ENCODE measurements at regions not wholly inside any gene's neighbourhood (a gene's known extent, or its start where the extent isn't known, plus 50 kb on each side); places are given as distances from the start of the nearest gene placed in this dataset.

DNA sequence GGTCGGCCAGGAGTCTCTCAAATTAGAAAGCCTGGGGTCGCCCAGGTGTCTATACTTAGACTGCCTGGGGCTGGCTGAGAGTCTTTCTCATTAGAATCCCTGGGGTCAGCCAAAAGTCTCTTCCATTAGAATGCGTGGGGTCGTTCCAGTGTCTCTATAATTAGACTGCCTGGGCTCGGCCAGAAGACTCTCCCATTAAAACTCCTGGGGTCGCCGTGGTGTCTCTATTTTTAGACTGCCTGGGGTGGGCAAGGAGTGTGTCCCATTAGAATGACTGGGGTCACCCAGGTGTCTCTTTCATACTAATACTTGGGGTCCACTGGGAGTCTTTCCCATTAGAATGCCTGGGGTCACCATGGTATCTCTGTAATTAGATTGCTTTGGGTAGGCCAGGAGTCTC lies 2227.7 kb downstream of the TP53TG3F start:
- TF ChIP-seq POLR2A (IDR thresholded peaks at IDR 0.05) (no peak), CTCF (IDR thresholded peaks at IDR 0.05) (no peak)

Data from right lobe of liver (tissue), 4 donors.